ENCODE measurements at regions not wholly inside any gene's neighbourhood (a gene's known extent, or its start where the extent isn't known, plus 50 kb on each side); places are given as distances from the start of the nearest gene placed in this dataset.

- Histone ChIP-seq H3K4me2 (ENCODE audit: insufficient read depth, insufficient read length, low read length) (no peak overlapping the region), H3K27me3 (ENCODE audit: insufficient read depth, low read length) (no peaks in the 10 kb centered on the region), H2BK15ac (ENCODE audit: low read depth, low read length) (no peak overlapping the region), H3K23me2 (ENCODE audit: insufficient read length, low read depth, low read length, poor library complexity, severe bottlenecking) (no peaks in the 10 kb centered on the region), H3K79me2 (ENCODE audit: insufficient read depth, low read length) (0 out of 2 replicates have a peak, but pooled peaks cover 2% of the 10 kb centered on the region), H2BK120ac (ENCODE audit: low read depth, low read length, poor library complexity, severe bottlenecking) (no peak overlapping the region), H3K9me3 (ENCODE audit: control insufficient read depth, low read depth, low read length) (no peaks in the 10 kb centered on the region), H3K79me1 (ENCODE audit: insufficient read depth, low read depth, low read length, poor library complexity, severe bottlenecking) (peaks cover 2% of the 10 kb centered on the region), H3T11ph (ENCODE audit: low read length) (no peak overlapping the region), H4K8ac (replicated peaks; ENCODE audit: insufficient read length, low read depth, low read length) (no peak overlapping the region), H3K14ac (ENCODE audit: insufficient read depth, low read length) (no peak overlapping the region), H3K23ac (ENCODE audit: insufficient read length, low read depth, low read length) (no peak overlapping the region), H2AFZ (ENCODE audit: low read length) (no peak overlapping the region), H3K4ac (ENCODE audit: low read depth, low read length) (no peak overlapping the region), H3K18ac (ENCODE audit: insufficient read length, low read depth, low read length) (no peak overlapping the region), H4K20me1 (ENCODE audit: control insufficient read depth, insufficient read depth, insufficient read length) (no peaks in the 10 kb centered on the region), H4K5ac (ENCODE audit: insufficient read length, low read depth, low read length) (no peak overlapping the region), H3K56ac (ENCODE audit: insufficient read length, low read depth, low read length) (no peak overlapping the region), H2BK12ac (ENCODE audit: insufficient read length, low read depth, low read length) (no peak overlapping the region), H3K4me1 (ENCODE audit: insufficient read depth, low read length) (peaks cover 3% of the 10 kb centered on the region; the same call in 1 of the 2 replicates), H3K27ac (ENCODE audit: insufficient read length, low read depth, low read length) (no peak overlapping the region), H2AK5ac (ENCODE audit: insufficient read length, low read length) (no peak overlapping the region), H4K91ac (ENCODE audit: insufficient read length, low read depth, low read length) (no peak overlapping the region), H2BK20ac (ENCODE audit: low read depth, low read length, poor library complexity, severe bottlenecking) (no peak overlapping the region), H2BK5ac (ENCODE audit: insufficient read length, low read length) (no peak overlapping the region), H3K9ac (ENCODE audit: extremely low read depth, insufficient read length, low read length) (no peak overlapping the region)
- Mint-ChIP-seq H3K27me3 (ENCODE audit: low read depth) (no peaks in the 10 kb centered on the region), H3K9me3 (no peaks in the 10 kb centered on the region), H3K4me3 (no peak overlapping the region), H3K4me1 (peaks cover 9 to 23% of the 10 kb centered on the region in 2 experiments; a peak in 3 of 4 replicates), H3K36me3 (ENCODE audit: insufficient read depth in 1 of 3, low read depth in 3 of 3) (peaks cover 0 to under 1% (median under 1%) of the 10 kb centered on the region in 3 experiments; a peak in 3 of 7 replicates), H3K27ac (peak overlapping the region in 1 of 3 experiments; percentile 52; a peak in 1 of 7 replicates)
- no peak for DNase-seq
- TF ChIP-seq CTCF (conservative IDR thresholded peaks at IDR 0.05) = no peak
- no CpG with 5 or more reads among the region's 5 CpGs for WGBS (ENCODE audit: extremely low coverage, insufficient read length, low lambda C conversion rate)
Observed at GRCh38 chr12:125269276-125269675, 204.0 kb downstream of the AACS start.

Measured in H9 (cell line).